ENCODE measurements at regions not wholly inside any gene's neighbourhood (a gene's known extent, or its start where the extent isn't known, plus 50 kb on each side); places are given as distances from the start of the nearest gene placed in this dataset.

- TF ChIP-seq CTCF (IDR thresholded peaks at IDR 0.05) (no peak), POLR2AphosphoS5 (IDR thresholded peaks at IDR 0.05; ENCODE audit: insufficient read depth in 1 of 2, low read depth in 1 of 2) (no peak), POLR2A (IDR thresholded peaks at IDR 0.05) (no peak)
Measured at GRCh38 chr5:50292735-50293394, 148.2 kb downstream of the EMB start.

Measured in vagina (tissue), 2 donors.